ENCODE measurements at regions not wholly inside any gene's neighbourhood (a gene's known extent, or its start where the extent isn't known, plus 50 kb on each side); places are given as distances from the start of the nearest gene placed in this dataset.

- TF ChIP-seq POLR2A (IDR thresholded peaks at IDR 0.05) (no peak), CTCF (IDR thresholded peaks at IDR 0.05) (no peak)
These were observed 711.1 kb upstream of the CHRM3 start for GRCh38 chr1:238675221-238675620.

Measured in adrenal gland (tissue), 5 donors.